ENCODE measurements at regions not wholly inside any gene's neighbourhood (a gene's known extent, or its start where the extent isn't known, plus 50 kb on each side); places are given as distances from the start of the nearest gene placed in this dataset.
"Not testable (repeated sequence)": the region's sequence is repeated elsewhere in the genome, so short reads cannot be mapped to it uniquely, and the experiment has no call there.

DNA sequence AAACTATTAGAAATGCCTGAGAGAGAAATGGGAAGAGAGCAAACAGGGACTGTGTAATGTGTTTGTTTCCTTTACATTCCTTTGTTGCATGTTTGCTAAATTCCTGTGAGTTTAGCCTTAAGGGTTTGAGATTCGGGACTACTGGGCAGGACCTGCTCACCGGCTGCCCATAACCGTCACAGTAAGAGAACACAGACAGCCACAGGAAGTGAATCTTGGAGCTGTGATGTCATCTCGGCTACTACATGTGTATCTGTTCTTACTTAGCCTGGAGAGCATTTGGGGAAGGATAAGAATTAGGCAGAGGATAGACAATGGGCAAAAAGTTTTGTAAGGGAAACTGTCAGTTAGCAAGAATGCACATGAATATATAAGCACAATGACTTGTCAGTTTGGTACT lies 485.1 kb upstream of the KLF6 start:
- Mint-ChIP-seq H3K4me1 (no peaks in the 10 kb centered on the region), H3K9me3 (peaks cover 27 to 39% of the 10 kb centered on the region in 2 experiments), H3K27ac (no peak overlapping the region), H3K4me3 (no peak overlapping the region), H3K36me3 (ENCODE audit: insufficient read depth in 1 of 3, low read depth in 3 of 3) (peaks cover 13 to 24% (median 19%) of the 10 kb centered on the region in 3 experiments), H3K27me3 (ENCODE audit: low read depth) (no peaks in the 10 kb centered on the region)
- no peak overlapping the region for H2AFZ ChIP-seq (ENCODE audit: low read length)
- no peak overlapping the region for H4K5ac ChIP-seq (ENCODE audit: insufficient read length, low read depth, low read length)
- H3T11ph ChIP-seq (ENCODE audit: low read length): no peak overlapping the region
- no CpG with 5 or more reads among the region's 4 CpGs for WGBS (ENCODE audit: extremely low coverage, insufficient read length, low lambda C conversion rate)
- H3K79me1 ChIP-seq (ENCODE audit: insufficient read depth, low read depth, low read length, poor library complexity, severe bottlenecking): no peaks in the 10 kb centered on the region
- H3K27me3 ChIP-seq (ENCODE audit: insufficient read depth, low read length): no peaks in the 10 kb centered on the region
- no peak overlapping the region for H2BK120ac ChIP-seq (ENCODE audit: low read depth, low read length, poor library complexity, severe bottlenecking)
- no peaks in the 10 kb centered on the region for H3K79me2 ChIP-seq (ENCODE audit: insufficient read depth, low read length)
- H3K4me1 ChIP-seq (ENCODE audit: insufficient read depth, low read length): no peaks in the 10 kb centered on the region
- H4K8ac ChIP-seq (replicated peaks; ENCODE audit: insufficient read length, low read depth, low read length): no peak overlapping the region
- H3K4ac ChIP-seq (ENCODE audit: low read depth, low read length): no peak overlapping the region
- no peak overlapping the region for H2BK20ac ChIP-seq (ENCODE audit: low read depth, low read length, poor library complexity, severe bottlenecking)
- no peaks in the 10 kb centered on the region for H4K20me1 ChIP-seq (ENCODE audit: control insufficient read depth, insufficient read depth, insufficient read length)
- no peak overlapping the region for H3K56ac ChIP-seq (ENCODE audit: insufficient read length, low read depth, low read length)
- TF ChIP-seq CTCF (conservative IDR thresholded peaks at IDR 0.05): no peak
- no peak overlapping the region for H3K23ac ChIP-seq (ENCODE audit: insufficient read length, low read depth, low read length)
- no peak overlapping the region for H3K4me2 ChIP-seq (ENCODE audit: insufficient read depth, insufficient read length, low read length)
- no peaks in the 10 kb centered on the region for H3K23me2 ChIP-seq (ENCODE audit: insufficient read length, low read depth, low read length, poor library complexity, severe bottlenecking)
- H4K91ac ChIP-seq (ENCODE audit: insufficient read length, low read depth, low read length): no peak overlapping the region
- no peak overlapping the region for H2AK5ac ChIP-seq (ENCODE audit: insufficient read length, low read length)
- no peak overlapping the region for H3K14ac ChIP-seq (ENCODE audit: insufficient read depth, low read length)
- no peak overlapping the region for H2BK5ac ChIP-seq (ENCODE audit: insufficient read length, low read length)
- H2BK15ac ChIP-seq (ENCODE audit: low read depth, low read length): no peak overlapping the region; the same call in 1 of the 2 replicates
- H2BK12ac ChIP-seq (ENCODE audit: insufficient read length, low read depth, low read length): no peak overlapping the region
- H3K9me3 ChIP-seq (ENCODE audit: control insufficient read depth, low read depth, low read length): peaks cover 7% of the 10 kb centered on the region
- H3K18ac ChIP-seq (ENCODE audit: insufficient read length, low read depth, low read length): no peak overlapping the region
- H3K9ac ChIP-seq (ENCODE audit: extremely low read depth, insufficient read length, low read length): no peak overlapping the region
- no peak overlapping the region for H3K27ac ChIP-seq (ENCODE audit: insufficient read length, low read depth, low read length)
- no peak for DNase-seq

DNA sequence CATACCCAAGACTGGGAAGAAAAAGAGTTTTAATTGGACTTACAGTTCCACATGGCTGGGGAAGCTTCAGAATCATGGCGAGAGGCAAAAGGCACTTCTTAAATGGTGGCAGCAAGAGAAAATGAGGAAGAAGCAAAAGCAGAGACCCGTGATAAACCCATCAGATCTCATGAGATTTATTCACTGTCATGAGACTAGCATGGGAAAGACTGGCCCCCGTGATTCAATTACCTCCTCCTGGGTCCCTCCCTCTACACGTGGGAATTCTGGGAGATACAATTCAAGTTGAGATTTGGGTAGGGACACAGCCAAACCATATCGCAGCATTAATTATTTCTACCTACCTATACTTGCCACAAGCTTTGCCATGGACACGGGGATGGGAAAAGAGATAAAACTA lies 483.5 kb upstream of the KLF6 start:
- H3K4me2 ChIP-seq (ENCODE audit: insufficient read depth, insufficient read length, low read length); H3K56ac ChIP-seq (ENCODE audit: insufficient read length, low read depth, low read length); H3K4me1 ChIP-seq (ENCODE audit: insufficient read depth, low read length); H3K79me1 ChIP-seq (ENCODE audit: insufficient read depth, low read depth, low read length, poor library complexity, severe bottlenecking); DNase-seq; H3K18ac ChIP-seq (ENCODE audit: insufficient read length, low read depth, low read length); H3K27me3 Mint-ChIP-seq (ENCODE audit: low read depth); H3K4ac ChIP-seq (ENCODE audit: low read depth, low read length); H3K79me2 ChIP-seq (ENCODE audit: insufficient read depth, low read length); H3K23ac ChIP-seq (ENCODE audit: insufficient read length, low read depth, low read length); H4K20me1 ChIP-seq (ENCODE audit: control insufficient read depth, insufficient read depth, insufficient read length); H2AFZ ChIP-seq (ENCODE audit: low read length); H3K23me2 ChIP-seq (ENCODE audit: insufficient read length, low read depth, low read length, poor library complexity, severe bottlenecking); H2BK120ac ChIP-seq (ENCODE audit: low read depth, low read length, poor library complexity, severe bottlenecking); H2AK5ac ChIP-seq (ENCODE audit: insufficient read length, low read length); H3K27ac Mint-ChIP-seq; H4K8ac ChIP-seq (replicated peaks; ENCODE audit: insufficient read length, low read depth, low read length); H3K9ac ChIP-seq (ENCODE audit: extremely low read depth, insufficient read length, low read length); H3K27me3 ChIP-seq (ENCODE audit: insufficient read depth, low read length); H4K5ac ChIP-seq (ENCODE audit: insufficient read length, low read depth, low read length); H2BK20ac ChIP-seq (ENCODE audit: low read depth, low read length, poor library complexity, severe bottlenecking); H2BK12ac ChIP-seq (ENCODE audit: insufficient read length, low read depth, low read length); H2BK15ac ChIP-seq (ENCODE audit: low read depth, low read length); H2BK5ac ChIP-seq (ENCODE audit: insufficient read length, low read length); H3T11ph ChIP-seq (ENCODE audit: low read length); H3K14ac ChIP-seq (ENCODE audit: insufficient read depth, low read length); H3K27ac ChIP-seq (ENCODE audit: insufficient read length, low read depth, low read length); H3K4me3 Mint-ChIP-seq; H4K91ac ChIP-seq (ENCODE audit: insufficient read length, low read depth, low read length); H3K9me3 ChIP-seq (ENCODE audit: control insufficient read depth, low read depth, low read length); H3K4me1 Mint-ChIP-seq: not testable (repeated sequence)
- WGBS (ENCODE audit: extremely low coverage, insufficient read length, low lambda C conversion rate): no CpG with 5 or more reads among the region's 6 CpGs
- Mint-ChIP-seq H3K36me3 (ENCODE audit: insufficient read depth in 1 of 3, low read depth in 3 of 3) (peaks cover 13 to 21% (median 16%) of the 10 kb centered on the region in 3 experiments), H3K9me3 (peaks cover 23 to 29% of the 10 kb centered on the region in 2 experiments)
